GM21786 (cell line): ENCODE measurements at regions not wholly inside any gene's neighbourhood (a gene's known extent, or its start where the extent isn't known, plus 50 kb on each side); places are given as distances from the start of the nearest gene placed in this dataset.
A peak's percentile ranks its signal among the peaks of the same experiment; 100 is the strongest.
"Not testable (repeated sequence)": the region's sequence is repeated elsewhere in the genome, so short reads cannot be mapped to it uniquely, and the experiment has no call there.

ENCODE experiments used
- ATAC-seq: cut with Tn5 transposase; IDR thresholded peaks from one replicate; pipeline ENCODE4 v1.9.1; 2021; ENCODE audit not compliant: unreplicated experiment

DNA sequence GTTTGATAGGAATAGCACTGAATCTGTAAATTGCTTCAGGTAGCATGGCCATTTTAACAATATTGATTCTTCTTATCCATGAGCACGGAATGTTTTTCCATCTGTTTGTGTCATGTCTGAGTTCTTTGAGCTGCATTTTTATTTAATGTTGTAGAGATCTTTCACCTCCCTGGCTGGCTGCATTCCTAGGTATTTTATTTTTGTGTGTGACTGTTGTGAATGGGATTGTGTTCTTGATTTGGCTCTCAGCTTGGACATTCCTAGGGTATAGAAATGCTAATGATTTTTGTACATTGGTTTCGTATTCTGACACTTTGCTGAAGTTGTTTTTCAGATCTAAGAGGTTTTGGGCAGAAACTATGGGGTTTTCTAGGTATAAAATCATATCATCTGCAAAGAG lies 152.9 kb upstream of the CHD1 start:
- ATAC-seq, result no peak

- peak; percentile 84 for ATAC-seq
These were observed 148.2 kb upstream of the CHD1 start for GRCh38 chr5:99076723-99077640.

DNA sequence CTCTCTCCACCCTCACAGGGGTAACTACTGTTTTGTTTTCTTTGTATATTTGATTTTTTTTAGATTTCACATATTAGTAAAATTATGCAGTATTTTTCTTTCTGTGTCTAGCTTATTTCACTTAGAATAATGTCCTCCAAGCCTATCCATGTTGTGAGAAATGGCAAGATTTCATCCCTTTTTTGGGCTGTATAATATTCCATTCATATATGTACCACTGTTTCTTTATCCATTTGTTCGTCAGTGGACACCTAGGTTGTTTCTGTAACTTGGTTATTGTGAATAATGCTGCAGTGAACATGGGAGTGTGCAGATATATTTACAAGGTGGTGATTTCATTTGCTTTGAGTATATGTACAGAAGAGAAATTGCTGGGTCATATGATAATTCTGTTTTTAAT lies 144.0 kb upstream of the CHD1 start:
- ATAC-seq, result no peak

GRCh38 chr5:99070822-99071221 lies 142.0 kb upstream of the CHD1 start:
- no peak for ATAC-seq

GRCh38 chr5:99070362-99070761 lies 141.6 kb upstream of the CHD1 start:
- ATAC-seq, result no peak

DNA sequence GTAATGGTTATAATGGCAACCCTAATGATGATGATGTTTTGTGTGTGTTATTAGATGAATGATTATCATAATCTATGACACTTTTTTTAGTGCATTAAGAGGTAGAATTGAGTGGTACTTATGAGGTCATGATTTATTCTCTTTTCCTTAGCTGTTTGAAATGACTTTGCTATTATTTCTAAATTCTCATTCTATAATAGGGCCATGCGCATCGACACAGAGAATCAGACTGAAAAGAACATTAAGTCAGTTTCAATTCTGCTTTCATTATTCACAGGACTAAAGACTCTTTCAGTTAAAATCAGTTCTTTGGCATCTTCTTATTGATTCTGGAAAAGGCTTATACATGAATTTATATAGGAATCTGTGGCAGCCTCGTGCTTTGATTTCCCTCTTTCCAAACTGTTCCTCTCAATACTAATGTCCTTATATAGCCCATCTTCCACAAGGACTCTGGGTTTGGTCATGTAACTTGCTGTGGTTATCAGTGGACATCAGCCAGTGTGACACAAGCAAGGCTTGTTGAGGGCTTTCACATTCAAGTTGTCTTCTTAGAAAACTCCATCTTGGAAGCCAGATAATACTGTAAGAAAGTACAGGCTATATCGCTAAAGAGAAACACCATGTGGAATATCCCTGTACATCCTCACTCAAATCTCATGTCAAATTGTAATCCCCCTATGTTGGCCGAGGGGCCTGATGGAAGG lies 140.3 kb upstream of the CHD1 start:
- ATAC-seq, result peak; percentile 88

DNA sequence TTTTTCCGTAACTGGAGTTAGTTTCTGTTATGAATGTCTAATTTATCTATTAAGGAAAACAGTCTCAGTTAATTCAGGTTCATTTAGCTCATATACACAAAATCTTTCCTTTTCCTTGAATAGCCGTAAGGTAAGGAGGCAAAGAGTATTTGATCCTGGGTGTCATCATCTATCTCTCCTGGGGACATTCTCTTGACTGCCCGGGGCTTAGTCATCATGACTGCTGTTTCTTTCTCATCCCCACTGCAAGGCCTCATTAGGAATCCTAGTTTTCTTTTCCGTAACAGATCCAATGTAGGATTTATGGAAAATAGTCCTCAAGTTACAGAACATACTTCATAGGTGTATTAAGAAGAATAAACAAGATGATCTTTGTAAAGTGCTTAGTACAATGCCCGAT lies 134.9 kb upstream of the CHD1 start:
- ATAC-seq, result no peak

- ATAC-seq, result no peak
These were observed 132.9 kb upstream of the CHD1 start for GRCh38 chr5:99061711-99062110.

GRCh38 chr5:99061299-99061698 lies 132.5 kb upstream of the CHD1 start:
- ATAC-seq, result no peak

- ATAC-seq, result peak; percentile 57
These were observed 131.8 kb upstream of the CHD1 start for GRCh38 chr5:99060306-99061261.

DNA sequence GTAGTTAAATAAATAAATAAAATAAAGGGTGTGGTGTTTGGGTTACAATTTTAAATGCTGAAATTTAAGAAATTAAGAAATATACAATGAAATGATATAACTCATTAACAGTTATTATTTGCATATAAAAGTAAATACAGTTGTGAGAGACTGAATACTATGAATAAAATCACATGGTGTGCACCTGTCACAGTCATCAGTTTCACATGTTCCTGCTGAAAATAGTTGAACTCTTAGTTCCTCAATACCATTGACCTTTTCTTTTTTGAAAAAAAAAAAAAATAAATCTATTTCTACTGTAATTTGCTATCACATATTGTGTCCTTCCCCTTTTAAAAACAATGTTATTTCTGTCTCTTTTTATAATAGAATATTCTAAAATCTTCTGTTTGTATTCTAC lies 130.9 kb upstream of the CHD1 start:
- ATAC-seq, result peak; percentile 52

GRCh38 chr5:99058466-99058865 lies 129.7 kb upstream of the CHD1 start:
- no peak for ATAC-seq

DNA sequence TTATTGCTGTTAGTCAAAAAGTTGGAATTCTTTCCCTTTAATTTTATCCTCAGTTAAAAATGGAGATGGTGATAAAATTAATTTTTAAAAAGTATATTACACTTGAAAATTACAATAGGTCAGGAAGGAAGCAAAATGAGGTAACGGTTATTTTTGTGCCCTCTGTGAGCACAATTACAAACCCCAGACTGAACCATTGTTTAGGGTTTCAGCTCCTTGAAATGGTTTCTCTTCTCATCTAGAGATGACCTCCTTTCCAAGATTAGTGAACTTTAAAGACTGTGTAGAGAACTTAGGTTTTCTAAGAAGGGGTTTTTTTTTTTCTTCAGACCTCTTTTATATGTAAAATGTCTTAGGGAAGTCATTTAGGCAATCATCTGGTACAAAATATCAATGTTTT lies 126.2 kb upstream of the CHD1 start:
- ATAC-seq, result peak; percentile 57

- ATAC-seq, result no peak
These were observed 117.1 kb upstream of the CHD1 start for GRCh38 chr5:99045871-99046270.

GRCh38 chr5:99043257-99043656 lies 114.5 kb upstream of the CHD1 start:
- not testable (repeated sequence) for ATAC-seq

DNA sequence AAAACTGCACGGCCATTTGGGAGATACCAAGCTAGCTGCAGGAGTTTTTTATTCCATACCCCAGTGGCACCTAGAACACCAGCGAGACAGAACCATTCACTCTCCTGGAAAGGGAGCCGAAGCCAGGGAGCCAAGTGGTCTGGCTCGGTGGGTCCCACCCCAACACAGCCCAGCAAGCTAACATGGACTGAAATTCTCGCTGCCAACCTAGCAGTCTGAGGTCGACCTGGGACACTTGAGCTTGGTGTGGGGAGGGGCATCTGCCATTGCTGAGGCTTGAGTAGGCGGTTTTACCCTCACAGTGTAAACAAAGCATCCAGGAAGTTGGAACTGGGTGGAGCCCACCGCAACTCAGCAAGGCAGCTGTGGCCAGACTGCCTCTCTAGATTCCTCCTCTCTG lies 108.9 kb upstream of the CHD1 start:
- no peak for ATAC-seq

DNA sequence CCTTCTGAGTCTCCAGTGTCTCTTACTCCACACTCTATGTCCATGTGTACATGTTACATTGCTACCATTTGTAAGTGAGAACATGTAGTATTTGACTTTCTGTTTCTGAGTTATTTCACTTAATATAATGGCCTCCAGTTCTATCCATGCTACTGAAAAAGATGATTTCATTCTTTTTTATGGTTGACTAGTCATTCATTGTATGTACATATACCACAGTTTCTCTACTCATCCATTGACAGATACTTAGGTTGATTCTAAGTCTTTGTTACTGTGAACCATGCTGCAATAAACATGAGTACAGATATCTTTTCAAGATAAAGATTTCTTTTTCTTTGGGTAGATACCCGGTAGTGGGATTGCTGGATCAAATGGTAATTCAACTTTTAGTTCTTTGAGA lies 107.1 kb upstream of the CHD1 start:
- no peak for ATAC-seq

- ATAC-seq, result no peak
These were observed 105.5 kb upstream of the CHD1 start for GRCh38 chr5:99034336-99034735.

GRCh38 chr5:99033014-99033900 lies 104.5 kb upstream of the CHD1 start:
- no peak for ATAC-seq
